GM18873 (cell line): ENCODE measurements at regions not wholly inside any gene's neighbourhood (a gene's known extent, or its start where the extent isn't known, plus 50 kb on each side); places are given as distances from the start of the nearest gene placed in this dataset.
"Not testable (repeated sequence)": the region's sequence is repeated elsewhere in the genome, so short reads cannot be mapped to it uniquely, and the experiment has no call there.

Experiments
- ATAC-seq: cut with Tn5 transposase; IDR thresholded peaks from one replicate; pipeline ENCODE4 v1.9.1; 2021; ENCODE audit warnings: mild to moderate bottlenecking, moderate library complexity, moderate number of reproducible peaks; ENCODE audit not compliant: unreplicated experiment, low FRiP score

DNA sequence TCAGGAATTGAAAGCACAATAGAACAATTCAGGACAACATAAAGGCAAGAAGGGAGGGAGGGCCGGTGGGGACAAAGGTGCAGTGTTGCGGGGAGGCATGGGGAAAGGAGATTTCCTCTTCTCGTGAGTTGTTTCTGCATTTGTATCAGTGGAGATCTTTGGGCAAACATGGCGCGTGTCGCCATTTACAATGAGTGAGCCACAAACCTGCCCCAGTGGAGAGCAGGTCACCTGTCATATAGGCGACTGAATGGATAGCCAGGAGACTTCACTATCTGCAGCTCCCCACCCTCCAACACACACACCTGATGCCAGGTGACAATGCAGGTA is 87.7 kb upstream of the SLC45A1 start:
- ATAC-seq, result no peak

DNA sequence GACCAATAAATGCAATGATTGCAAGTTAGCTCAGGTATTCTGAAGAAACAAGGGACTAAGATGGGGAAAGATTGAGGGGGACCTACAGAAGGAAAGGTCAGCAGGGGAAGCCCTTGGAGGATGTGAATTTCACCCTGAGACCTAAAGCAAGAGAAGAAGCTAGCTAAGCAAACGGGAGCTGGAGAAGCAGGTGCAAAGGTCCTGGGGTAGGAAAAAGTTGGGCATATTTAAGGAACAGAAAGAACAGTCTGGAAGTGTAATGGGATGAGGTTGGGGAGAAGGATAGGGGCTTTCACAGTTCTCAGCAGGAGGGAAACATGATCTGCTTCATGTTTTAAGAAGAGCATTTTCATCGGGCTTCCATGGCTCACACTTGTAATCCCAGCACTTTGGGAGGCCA is 89.7 kb upstream of the SLC45A1 start:
- ATAC-seq, result no peak

DNA sequence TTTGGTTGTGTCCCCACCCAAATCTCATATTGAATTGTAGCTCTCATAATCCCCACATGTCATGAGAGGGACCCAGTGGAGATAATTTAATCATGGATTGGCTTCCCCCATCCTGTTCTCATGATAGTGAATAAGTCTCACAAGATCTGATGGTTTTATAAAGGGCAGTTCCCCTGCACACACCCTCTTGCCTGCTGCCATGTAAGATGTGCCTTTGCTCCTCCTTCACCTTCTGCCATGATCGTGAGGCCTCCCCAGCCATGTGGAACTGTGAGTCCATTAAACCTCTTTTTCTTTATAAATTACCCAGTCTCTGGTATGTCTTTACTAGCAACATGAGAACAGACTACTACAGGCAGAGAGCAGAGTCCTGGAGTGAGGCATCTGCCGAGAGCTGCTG is 90.2 kb upstream of the SLC45A1 start:
- ATAC-seq, result not testable (repeated sequence)

DNA sequence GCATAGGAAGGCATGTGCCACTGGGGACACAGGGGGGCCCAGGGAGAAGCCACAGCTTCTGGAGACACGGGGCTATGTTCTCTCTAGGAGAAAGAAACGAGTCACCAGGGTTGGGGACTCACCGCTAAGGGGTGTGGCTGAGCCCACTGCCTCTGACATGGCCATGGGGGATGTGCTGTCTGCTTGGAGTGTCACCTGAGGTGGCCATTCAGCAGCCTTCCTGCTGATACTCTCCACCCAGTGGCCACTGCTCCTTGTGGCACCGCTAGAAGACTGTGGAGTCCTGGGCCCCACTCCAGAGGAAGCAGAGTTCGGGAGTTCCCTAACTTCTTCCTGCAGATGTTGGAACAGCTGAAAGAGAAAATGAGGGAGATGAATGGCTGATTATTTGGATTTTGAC is 91.2 kb upstream of the SLC45A1 start:
- ATAC-seq, result no peak

DNA sequence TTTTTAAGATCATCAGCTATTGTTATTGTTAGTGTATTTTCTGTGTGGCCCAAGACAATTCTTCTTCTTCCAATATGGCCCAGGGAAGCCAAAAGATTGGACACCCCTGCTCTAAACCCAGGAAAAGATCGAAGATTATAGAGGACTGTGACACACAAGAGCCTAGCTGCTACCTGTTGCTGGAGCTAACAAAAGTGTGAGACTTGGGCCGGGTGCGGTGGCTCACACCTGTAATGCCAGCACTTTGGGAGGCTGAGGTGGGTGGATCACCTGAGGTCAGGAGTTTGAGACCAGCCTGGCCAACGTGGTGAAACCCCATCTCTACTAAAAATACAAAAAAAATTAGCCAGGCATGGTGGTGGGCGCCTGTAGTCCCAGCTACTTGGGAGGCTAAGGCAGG is 91.9 kb upstream of the SLC45A1 start:
- not testable (repeated sequence) for ATAC-seq

DNA sequence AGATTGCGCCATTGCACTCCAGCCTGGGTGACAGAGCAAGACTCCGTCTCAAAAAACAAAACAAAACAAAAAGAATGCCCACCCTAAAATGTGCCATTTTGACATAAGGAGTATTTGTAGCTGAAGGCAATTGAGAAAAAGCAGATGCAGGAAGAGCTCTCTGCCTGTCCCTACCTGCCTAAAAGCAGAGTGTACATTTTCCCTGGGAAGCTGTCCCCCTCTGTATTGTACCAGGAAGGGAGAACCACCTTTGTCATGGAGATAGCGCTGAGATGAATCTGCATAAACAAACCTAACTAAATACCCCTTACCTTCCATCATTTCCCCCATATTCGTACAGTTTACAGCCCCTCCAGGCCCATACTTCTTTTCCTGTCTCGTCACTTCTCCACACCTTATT is 94.4 kb upstream of the SLC45A1 start:
- no peak for ATAC-seq

DNA sequence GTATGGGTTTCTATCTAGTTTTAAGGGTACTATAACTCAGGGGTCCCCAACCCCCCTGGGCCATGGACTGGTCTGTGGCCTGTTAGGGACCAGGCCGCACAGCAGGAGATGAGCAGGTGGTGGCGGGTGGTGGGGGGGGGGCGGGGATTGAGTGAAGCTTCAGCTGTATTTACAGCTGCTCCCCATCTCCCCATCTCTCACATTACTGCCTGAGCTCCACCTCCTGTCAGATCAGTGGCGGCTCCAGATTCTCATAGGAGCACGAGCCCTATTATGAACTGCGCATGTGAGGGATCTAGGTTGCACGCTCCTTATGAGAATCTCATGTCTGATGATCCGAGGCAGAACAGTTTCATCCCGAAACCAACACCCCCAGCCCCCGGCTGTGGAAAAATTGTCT is 95.1 kb upstream of the SLC45A1 start:
- ATAC-seq, result no peak

DNA sequence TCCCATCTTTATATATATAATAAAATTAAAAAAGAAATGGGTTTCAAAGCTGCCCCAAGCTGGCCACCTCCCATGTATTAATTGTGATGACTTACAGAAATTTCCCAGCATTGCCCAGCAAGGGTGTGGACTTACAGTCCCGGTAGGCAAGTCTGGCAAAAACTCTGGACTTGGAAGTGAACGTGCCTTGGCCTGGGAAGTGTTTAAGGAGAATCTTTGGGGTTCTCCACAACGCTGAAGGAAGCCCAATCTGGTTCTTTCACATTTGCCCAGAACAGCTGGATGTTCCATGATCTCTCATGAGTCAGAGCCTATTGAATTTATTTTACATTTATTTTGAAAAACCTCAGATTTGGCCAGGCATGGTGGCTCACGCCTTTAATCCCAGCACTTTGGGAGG is 98.4 kb upstream of the SLC45A1 start:
- ATAC-seq, result no peak

DNA sequence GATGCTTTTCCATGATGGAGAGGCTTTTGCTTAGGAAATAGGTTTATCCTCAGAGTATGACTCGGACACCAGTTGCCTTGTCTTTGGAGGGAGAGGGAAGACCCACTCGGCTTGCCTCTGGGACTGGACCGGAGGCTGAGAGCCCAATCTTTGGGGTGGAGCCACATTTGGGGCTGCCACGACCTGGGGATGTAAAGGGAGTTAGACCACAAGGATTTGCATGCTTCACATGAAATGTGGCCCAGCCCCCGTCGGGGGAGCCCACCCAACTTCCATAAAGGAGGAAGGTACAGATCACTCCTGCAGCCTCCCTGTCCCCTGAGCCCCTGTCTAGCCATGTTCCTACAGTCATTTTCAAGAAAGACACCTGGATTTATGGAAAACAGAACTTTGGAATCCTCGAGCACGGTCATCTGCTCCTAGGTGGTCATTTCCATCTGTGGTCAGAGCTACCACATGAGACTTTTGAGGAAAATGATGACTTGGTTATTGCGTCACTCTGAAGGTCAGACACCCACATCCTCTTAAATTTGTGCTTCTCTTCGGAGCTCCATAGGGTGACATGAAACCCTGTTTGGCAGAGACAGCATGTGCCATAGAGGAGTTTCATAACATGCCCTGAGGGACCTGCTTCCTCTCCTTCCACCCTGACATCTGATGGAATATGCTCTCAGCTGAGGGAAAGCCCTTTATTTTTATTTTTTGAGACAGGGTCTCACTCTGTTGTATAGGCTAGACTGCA is 99.4 kb upstream of the SLC45A1 start:
- ATAC-seq, result no peak

DNA sequence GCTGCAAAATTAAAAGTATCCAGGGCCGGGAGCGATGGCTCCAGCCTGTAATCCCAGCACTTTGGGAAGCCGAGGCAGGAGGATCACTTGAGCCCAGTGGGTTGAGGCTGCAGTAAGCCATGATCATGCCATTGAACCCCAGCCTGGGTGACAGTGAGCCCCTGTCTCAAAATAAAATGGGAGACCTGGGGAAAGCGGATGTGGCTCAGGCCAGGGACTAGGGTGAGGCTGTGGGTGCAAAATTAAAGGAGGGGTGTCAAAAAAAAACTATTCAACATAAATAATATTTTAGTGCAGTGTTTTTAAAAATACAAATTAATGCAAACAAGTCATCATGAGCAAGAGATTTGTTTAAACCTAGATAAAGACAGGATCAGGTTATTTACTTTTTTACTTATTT is 100.1 kb upstream of the SLC45A1 start:
- no peak for ATAC-seq

DNA sequence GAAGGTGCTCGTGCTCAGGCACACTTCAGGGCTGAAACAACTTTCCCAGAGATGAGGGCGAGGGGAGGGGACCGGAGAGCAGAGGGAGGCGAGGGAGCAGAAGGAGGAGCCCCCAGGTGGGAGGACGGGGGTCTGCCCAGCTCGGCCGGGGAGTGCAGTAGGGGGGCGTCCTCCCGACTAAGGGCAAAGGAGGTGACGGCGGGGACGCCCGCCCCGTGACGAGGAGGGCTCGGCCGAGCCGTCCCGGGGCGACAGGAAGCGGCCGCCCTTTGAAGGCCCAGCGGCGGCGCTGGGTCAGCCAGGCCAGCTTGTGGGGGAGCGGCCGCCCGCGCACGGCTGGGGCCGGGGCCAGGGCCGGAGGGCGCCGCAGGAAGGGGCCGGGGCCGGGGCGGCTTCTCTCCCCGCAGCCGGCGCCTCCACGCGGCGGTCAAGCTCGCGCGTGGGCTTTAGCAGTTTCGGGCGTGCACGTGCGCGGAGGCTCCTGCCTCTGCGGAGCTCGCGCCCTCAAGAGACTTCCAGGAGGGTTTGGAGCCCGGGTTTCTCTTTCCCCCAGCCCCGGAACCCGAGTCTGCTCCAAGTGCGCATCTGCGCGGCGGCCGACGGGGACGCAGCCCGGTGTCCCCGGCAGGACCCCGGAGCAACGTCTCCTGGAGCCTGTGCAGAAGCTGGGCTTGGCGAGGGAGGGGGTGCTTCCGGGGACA is 100.8 kb upstream of the SLC45A1 start:
- ATAC-seq, result no peak

DNA sequence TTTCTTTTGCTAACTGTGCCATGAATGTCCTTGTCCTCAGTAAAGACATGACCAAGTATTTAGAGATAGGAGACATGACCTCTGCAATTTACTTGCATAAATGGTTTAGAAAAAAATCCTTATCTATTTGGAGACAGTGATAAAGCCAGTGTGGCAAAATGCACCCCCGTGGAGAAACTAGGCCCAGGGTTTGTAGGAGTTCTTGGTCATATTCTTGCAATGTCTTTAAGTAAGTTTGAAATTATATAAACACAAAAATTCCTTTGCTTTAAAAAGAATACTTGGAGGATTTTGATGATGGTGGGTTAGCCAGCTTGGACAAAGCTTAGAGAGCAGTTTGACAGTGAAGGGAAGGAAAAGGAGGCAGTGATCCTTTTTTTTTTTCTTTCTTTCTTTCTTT is 101.9 kb upstream of the SLC45A1 start:
- no peak for ATAC-seq

DNA sequence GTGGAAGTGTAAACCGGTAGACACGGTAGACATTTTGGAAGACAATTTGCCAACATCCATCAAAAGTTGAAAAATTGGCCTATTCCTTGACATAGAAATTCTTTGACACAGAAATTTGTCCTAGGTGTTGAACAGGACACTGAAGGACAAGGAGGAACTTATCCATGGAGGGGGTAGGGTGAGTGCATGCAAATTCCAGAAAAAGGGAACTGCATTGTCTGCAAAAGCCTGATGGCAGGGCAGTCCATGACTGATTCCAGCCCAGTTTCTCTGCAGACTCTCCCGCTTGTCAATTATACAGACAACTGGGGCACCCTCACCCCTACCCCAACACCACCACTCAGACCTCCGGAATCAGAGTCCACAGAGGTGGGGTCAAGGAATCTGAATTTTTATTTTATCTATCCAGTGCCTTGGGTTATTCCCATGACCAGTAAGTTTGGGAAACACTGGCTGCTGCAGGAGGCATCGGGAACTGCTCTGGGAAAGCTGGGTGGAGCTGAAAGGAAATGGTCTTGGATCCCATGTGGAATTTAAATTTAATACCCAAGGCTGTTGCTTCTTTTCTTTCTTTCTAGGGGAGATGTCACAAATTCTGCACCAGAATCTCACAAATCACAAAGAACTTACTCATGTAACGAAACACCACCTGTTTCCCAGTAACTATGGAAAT is 103.3 kb upstream of the SLC45A1 start:
- no peak for ATAC-seq

DNA sequence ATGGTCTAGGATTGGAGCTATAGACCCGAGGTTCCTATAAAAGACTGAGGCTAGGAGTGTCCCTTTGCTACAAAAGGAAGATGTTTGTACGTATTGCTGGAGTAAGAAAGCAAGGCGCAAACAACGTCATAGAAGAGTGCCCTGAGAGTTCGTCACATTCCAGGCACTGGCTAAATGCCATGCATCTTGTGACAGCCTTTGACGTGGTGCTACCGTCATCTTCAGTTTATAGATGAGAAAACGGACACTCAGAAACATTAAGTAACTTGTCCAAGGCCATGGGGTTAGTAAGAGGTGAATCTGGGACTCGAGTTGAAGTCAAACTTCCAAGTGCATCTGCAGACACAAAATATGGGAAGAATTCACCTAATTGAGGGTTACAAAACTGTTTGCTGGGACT is 104.2 kb upstream of the SLC45A1 start:
- ATAC-seq, result no peak

DNA sequence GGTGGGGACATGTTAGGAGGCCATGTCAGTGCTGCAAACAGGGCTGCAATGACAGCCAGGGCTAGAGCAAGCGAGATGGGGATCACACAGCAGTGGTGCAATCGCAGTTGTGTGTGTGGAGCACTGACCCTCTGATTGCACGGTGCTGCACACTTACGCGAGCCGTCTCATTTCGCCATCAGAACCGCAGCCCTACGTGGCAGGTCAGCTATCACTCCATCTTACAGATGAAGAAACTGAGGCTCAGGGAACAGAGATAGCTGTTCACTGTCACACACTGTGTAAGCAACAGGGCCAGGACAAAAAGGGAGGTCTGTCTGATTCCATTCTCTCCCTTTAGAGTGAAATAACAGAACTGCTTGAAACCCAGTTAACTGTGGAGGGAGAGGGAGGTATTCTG is 104.8 kb upstream of the SLC45A1 start:
- no peak for ATAC-seq

DNA sequence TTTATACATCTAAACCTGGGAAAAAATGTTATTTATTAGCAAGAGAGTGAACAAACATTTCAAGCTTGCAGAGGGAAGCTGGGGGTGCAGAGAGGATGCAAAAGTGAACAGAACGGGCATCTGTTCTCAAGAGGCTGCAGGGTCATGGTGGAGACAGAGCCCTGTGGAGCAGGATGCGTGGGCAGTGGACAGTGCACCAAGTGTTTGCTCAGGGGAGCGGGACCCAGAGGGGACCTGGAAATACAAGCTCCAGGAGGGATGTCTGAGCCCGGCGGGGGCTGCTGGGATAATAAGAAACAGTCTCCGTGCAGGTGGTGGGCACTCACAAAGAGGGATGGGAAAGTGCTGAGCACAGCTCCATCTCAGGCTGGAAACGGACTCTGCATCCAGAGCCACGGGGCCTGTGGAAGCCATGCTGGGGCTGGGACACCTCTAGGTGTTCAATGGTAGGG is 105.3 kb upstream of the SLC45A1 start:
- no peak for ATAC-seq

DNA sequence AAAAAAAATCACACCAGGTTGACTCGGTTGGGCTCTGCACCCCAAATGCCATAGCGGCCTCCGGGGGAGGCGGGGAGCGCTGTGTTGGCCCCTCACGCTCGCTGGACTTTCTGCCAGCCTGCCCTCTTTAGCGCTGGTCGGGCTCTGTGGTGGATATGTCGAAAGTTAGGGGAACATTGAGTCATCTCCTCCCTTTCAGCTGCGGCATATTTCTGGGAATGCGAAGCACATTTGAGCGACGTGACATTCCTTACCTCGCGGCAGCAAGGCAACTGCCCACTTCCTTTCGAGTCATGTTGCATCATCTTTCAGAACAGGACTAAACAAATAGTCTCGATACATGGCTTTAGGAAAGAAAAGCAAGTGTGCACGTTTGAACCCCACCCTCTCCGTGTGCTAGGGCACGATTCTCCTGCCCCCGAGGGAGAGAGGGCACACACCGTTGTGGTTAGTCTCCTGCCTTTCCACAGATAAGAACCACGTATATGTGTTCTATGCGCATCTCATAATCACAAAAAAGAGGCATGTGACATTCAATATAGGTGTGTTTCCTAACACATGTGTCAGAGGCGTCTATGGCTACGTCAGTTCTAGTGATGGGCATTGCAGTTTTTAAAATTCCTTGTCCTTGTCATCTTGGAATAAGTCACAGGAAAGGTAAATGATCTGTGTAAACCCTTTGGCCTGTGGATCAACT is 105.9 kb upstream of the SLC45A1 start:
- no peak for ATAC-seq

DNA sequence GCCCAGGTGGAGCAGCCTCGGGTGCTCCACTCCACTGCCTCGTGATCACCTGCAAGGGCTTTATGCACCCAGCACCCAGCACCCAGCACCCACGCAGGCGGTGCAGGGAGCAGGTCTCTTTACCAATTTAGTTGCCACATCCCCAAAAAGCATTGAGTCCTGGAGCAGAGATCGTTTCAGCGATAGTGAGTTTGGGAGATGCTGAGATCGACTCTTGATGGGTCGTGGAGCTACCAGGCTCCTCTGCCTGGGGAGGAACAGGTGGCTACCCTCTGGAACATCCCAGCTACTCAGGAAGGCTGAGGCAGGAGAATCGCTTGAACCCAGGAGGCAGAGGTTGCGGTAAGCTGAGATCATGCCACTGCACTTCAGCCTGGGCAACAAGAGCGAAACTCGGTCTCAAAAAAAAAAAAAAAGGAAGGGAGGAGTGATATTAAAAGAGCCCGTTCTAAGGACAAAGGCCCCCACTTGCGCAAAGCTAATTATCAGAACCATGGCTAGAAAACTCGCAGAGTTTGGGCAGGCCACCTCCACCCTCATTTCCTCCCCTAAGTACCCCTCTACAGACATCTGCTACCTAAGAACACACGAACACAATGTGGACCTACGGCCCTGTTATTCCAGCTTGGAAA is 106.5 kb upstream of the SLC45A1 start:
- no peak for ATAC-seq

DNA sequence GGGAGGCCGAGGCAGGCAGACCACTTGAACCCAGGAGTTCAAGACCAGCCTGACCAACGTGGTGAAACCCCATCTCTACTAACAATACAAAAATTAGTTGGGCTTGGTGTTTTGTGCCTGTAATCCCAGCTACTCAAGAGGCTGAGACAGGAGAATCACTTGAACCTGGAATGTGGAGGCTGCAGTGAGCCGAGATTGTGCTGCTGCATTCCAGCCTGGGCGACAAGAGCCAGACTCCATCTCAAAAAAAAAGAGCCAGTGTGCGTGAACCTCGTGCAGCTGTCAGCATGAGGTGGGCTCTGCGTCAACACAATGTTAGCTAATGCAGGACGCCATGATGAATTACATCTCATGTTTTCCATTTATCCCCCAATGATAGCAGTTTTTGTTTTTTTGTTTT is 110.7 kb upstream of the SLC45A1 start:
- no peak for ATAC-seq

DNA sequence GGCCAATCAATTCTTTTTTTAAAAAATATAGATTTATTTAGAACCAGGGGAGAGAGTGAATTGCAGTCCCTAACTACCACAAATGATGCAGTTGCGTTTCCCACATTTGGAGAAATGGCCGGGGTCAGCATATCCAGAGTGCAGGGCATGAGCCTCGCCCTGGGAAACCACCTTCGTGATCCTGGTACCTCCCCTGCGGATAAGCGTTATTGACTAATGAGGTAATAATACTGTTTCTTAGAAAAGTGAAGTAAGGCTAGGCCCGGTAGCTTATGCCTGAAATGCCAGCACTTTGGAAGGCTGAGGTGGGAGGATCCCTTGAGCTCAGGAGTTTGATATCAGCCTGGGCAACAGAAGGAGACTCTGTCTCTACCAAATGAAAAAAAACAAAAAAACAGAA is 111.5 kb upstream of the SLC45A1 start:
- ATAC-seq, result no peak

DNA sequence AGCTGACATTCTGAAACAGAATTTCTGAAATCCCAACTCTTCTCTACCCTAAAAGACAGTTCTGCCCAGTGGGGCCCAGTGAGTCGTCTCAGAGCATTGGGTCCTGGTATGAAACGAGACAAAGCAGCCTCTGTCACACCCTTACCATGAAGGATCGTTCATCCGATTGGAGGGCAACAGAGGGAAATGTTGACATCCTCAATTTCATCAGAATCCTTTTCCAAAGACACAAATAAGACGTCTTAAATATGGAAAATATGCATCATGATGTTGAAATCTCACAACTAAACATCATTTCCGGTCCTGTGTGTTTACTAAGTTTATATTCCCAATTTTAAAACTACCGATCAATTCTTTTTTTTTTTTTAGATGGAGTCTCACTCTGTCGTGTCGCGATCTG is 112.1 kb upstream of the SLC45A1 start:
- no peak for ATAC-seq
